ENCODE measurements at regions not wholly inside any gene's neighbourhood (a gene's known extent, or its start where the extent isn't known, plus 50 kb on each side); places are given as distances from the start of the nearest gene placed in this dataset.

DNA sequence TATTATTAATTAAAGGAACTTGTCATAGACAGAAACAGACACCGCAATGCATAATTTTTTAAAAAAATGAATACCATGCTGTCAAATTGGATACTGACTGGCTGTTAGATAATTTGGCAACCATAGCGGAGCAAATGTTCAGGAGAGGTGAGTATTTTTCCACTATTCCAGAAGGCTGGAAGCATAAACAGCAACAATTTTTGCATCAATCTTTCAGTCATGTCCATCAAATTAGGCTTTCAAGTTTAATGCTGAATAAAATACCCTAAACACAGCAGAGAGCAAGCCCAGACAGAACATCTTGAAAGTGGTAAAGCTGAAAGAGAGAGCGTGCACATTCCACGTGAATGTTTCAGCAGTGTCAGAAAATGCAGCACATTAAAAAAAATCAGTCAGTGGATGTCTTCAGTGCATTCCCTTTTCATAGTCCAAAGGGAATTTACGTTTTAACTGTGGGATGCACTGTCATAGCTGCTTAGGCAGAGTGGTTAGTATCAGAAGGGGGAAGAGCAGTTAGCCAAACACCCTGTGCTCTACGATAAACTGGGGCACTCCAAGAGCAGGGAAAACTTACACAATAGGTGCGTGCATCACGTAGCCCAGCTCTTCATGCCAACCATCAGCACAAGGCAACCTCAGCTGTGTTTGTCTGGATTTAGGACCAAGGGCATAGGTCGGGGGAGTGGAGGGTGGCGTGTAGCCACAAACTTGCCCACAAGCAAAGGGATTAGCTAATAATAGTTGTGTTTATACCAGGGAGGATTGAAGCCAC, 116.2 kb upstream of the STMND1 start:
- H3K36me3 ChIP-seq, result no peaks in the 10 kb centered on the region
- peak; percentile 48 to 68 for TF ChIP-seq POLR2AphosphoS5 (IDR thresholded peaks at IDR 0.05)
- no peak for TF ChIP-seq POLR2A (IDR thresholded peaks at IDR 0.05; ENCODE audit: low read depth)
- H3K9me3 ChIP-seq, result peaks cover 0 to 3% (median 0%) of the 10 kb centered on the region in 4 donors
- 29% methylated on average over 10 of the region's 10 CpGs for WGBS
- no peak for DNase-seq (ENCODE audit: extremely low spot score)
- intact Hi-C loops (cut with DNase I), result loop anchor here (10.0 kb wide), 1 partner anchor 99 kb away; no protein-coding TSS in a partner anchor
- H3K4me1 ChIP-seq, result peaks cover 4 to 20% (median 17%) of the 10 kb centered on the region in 4 donors
- H3K4me3 ChIP-seq, result peak overlapping the region; percentile 8 to 42 (median 21)
- no peaks in the 10 kb centered on the region for H3K27me3 ChIP-seq
- peak overlapping the region; percentile 61 to 75 (median 68) for H3K27ac ChIP-seq (replicated peaks in 1 of 4)

DNA sequence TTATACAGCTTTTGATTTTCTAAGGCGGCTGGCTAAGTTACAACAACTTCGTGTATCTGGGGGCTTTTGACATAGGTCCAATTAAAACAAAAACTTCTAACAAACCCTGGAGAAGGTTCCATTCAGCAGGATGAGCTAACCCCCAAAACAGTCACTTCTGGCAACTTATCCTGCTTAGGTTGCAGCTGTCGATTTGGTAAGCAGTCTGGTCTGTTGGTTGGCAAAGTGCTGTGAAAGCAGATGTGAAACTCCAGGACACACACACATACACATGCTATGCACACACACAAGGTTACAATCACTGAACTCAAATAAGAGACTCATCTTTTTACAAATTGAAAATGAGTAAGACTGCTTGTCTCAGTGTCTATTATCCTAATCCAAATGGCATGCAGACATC, 119.0 kb upstream of the STMND1 start:
- no peak for TF ChIP-seq EP300 (IDR thresholded peaks at IDR 0.05)
- TF ChIP-seq POLR2A (IDR thresholded peaks at IDR 0.05; ENCODE audit: low read depth), result no peak
- TF ChIP-seq POLR2AphosphoS5 (IDR thresholded peaks at IDR 0.05), result no peak
- no peak for TF ChIP-seq CTCF (IDR thresholded peaks at IDR 0.05)
- Histone ChIP-seq H3K4me1 (peaks cover 4 to 20% (median 17%) of the 10 kb centered on the region in 4 donors), H3K4me3 (no peak overlapping the region), H3K9me3 (no peaks in the 10 kb centered on the region), H3K36me3 (no peaks in the 10 kb centered on the region), H3K27ac (replicated peaks in 1 of 4) (no peak overlapping the region), H3K27me3 (no peaks in the 10 kb centered on the region)
- no peak for DNase-seq (ENCODE audit: extremely low spot score)
- WGBS, result 45% methylated on average over 3 of the region's 3 CpGs
- intact Hi-C loops (cut with DNase I), result loop anchor here (10.0 kb wide), 1 partner anchor 102 kb away; no protein-coding TSS in a partner anchor

DNA sequence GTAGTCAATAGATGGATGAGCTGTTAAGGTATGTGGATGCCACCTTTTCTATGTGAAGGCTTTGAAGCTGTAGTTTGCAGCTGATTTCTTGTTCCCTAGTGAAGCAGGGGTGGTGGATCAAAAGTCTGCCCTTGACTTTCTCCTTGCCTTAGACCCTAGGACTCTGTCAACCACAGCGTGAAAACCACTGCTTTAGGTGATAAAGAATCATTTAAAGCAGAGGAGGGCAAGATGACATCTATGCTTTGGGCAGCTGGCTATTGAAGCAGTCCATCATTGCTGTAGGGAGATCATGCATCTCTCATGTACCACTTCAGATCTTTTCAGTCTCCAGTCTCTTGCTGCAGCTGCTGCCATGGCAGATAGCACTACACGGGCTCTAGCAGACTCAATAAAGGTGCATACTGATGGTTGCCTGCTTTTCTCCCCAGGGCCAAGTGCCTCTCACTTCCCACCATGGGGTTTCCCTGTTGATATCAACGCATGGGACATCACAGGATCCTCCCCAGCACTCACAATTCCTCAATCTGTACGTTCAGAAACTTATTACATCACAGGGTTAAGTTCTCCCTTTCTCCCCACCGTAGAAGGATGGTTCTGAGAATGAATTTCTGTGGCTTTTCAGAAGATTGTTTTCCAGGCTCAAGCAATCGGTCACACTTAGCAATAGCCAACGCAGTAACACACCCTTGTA, 122.0 kb upstream of the STMND1 start:
- H3K27ac ChIP-seq (replicated peaks in 1 of 4), result no peak overlapping the region
- intact Hi-C loops (cut with DNase I), result loop anchor here (10.0 kb wide), 1 partner anchor 105 kb away; no protein-coding TSS in a partner anchor
- DNase-seq (ENCODE audit: extremely low spot score), result no peak
- H3K4me3 ChIP-seq, result no peak overlapping the region
- no peaks in the 10 kb centered on the region for H3K27me3 ChIP-seq
- no peaks in the 10 kb centered on the region for H3K36me3 ChIP-seq
- peaks cover 0 to 3% (median 0%) of the 10 kb centered on the region in 4 donors for H3K4me1 ChIP-seq
- H3K9me3 ChIP-seq, result no peaks in the 10 kb centered on the region
- TF ChIP-seq POLR2A (IDR thresholded peaks at IDR 0.05; ENCODE audit: low read depth), result no peak
- no peak for TF ChIP-seq EP300 (IDR thresholded peaks at IDR 0.05)
- no peak for TF ChIP-seq CTCF (IDR thresholded peaks at IDR 0.05)
- TF ChIP-seq POLR2AphosphoS5 (IDR thresholded peaks at IDR 0.05), result no peak
- WGBS, result 85% methylated on average over 7 of the region's 7 CpGs

GRCh38 chr6:16978686-16979085, 123.2 kb upstream of the STMND1 start:
- no peaks in the 10 kb centered on the region for H3K9me3 ChIP-seq
- TF ChIP-seq CTCF (IDR thresholded peaks at IDR 0.05) (no peak), POLR2AphosphoS5 (IDR thresholded peaks at IDR 0.05) (no peak), POLR2A (IDR thresholded peaks at IDR 0.05; ENCODE audit: low read depth) (no peak), EP300 (IDR thresholded peaks at IDR 0.05) (no peak)
- no peak for DNase-seq (ENCODE audit: extremely low spot score)
- H3K4me3 ChIP-seq, result no peak overlapping the region
- H3K4me1 ChIP-seq, result peaks cover 0 to 14% (median 3%) of the 10 kb centered on the region in 4 donors
- H3K27ac ChIP-seq (replicated peaks in 1 of 4), result no peak overlapping the region
- intact Hi-C loops (cut with DNase I), result no loop called here
- no peaks in the 10 kb centered on the region for H3K27me3 ChIP-seq
- H3K36me3 ChIP-seq, result no peaks in the 10 kb centered on the region

Measured in esophagus muscularis mucosa (tissue), 4 donors.